ENCODE measurements at regions not wholly inside any gene's neighbourhood (a gene's known extent, or its start where the extent isn't known, plus 50 kb on each side); places are given as distances from the start of the nearest gene placed in this dataset.

DNA sequence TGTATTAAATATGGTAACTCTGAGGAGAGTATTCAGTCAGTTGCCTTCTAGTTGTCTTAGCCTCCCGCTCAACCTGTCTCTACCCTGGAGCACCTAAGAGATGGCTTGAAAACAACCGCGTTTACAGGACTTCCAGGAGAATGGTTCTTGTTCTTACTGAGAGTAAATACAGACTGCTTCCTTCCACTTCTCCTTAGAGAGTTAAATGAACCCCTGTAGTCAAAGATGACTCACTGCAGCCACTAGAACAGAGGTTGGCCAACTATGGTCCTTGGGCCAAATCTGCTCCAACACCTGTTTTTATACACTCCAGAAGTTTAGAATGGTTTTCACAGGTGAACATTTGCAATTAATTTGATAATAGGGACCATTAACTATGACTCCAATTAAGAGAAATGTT, 60.1 kb upstream of the ASB17 start:
- TF ChIP-seq MAX (IDR thresholded peaks at IDR 0.05), result no peak
- no peak for TF ChIP-seq USF1 (IDR thresholded peaks at IDR 0.05)
- TF ChIP-seq FOXM1 (IDR thresholded peaks at IDR 0.05; ENCODE audit: borderline replicate concordance, low read depth), result no peak
- TF ChIP-seq RAD21 (IDR thresholded peaks at IDR 0.05; ENCODE audit: low read depth), result no peak
- no peak for TF ChIP-seq TAF1 (IDR thresholded peaks at IDR 0.05; ENCODE audit: low read depth)
- TF ChIP-seq EGR1 (IDR thresholded peaks at IDR 0.05), result no peak
- TF ChIP-seq ZBTB7A (IDR thresholded peaks at IDR 0.05; ENCODE audit: low read depth), result no peak
- no peak for TF ChIP-seq TEAD4 (IDR thresholded peaks at IDR 0.05)
- no peak for TF ChIP-seq NFIC (IDR thresholded peaks at IDR 0.05)
- no peak for TF ChIP-seq EP300 (IDR thresholded peaks at IDR 0.05; ENCODE audit: borderline replicate concordance)

- TF ChIP-seq ZBTB7A (IDR thresholded peaks at IDR 0.05; ENCODE audit: low read depth) (no peak), USF1 (IDR thresholded peaks at IDR 0.05) (no peak), EGR1 (IDR thresholded peaks at IDR 0.05) (no peak), RAD21 (IDR thresholded peaks at IDR 0.05; ENCODE audit: low read depth) (no peak), TEAD4 (IDR thresholded peaks at IDR 0.05) (no peak), TCF12 (IDR thresholded peaks at IDR 0.05; ENCODE audit: low read depth) (no peak), MAX (IDR thresholded peaks at IDR 0.05) (no peak), TAF1 (IDR thresholded peaks at IDR 0.05; ENCODE audit: low read depth) (no peak), EP300 (IDR thresholded peaks at IDR 0.05; ENCODE audit: borderline replicate concordance) (no peak), CREB1 (IDR thresholded peaks at IDR 0.05; ENCODE audit: low read depth) (no peak), CEBPB (IDR thresholded peaks at IDR 0.05) (no peak), YY1 (IDR thresholded peaks at IDR 0.05; ENCODE audit: low read depth) (no peak), FOXM1 (IDR thresholded peaks at IDR 0.05; ENCODE audit: borderline replicate concordance, low read depth) (no peak), NFIC (IDR thresholded peaks at IDR 0.05) (no peak)
- TF ChIP-seq, protein P1, sequence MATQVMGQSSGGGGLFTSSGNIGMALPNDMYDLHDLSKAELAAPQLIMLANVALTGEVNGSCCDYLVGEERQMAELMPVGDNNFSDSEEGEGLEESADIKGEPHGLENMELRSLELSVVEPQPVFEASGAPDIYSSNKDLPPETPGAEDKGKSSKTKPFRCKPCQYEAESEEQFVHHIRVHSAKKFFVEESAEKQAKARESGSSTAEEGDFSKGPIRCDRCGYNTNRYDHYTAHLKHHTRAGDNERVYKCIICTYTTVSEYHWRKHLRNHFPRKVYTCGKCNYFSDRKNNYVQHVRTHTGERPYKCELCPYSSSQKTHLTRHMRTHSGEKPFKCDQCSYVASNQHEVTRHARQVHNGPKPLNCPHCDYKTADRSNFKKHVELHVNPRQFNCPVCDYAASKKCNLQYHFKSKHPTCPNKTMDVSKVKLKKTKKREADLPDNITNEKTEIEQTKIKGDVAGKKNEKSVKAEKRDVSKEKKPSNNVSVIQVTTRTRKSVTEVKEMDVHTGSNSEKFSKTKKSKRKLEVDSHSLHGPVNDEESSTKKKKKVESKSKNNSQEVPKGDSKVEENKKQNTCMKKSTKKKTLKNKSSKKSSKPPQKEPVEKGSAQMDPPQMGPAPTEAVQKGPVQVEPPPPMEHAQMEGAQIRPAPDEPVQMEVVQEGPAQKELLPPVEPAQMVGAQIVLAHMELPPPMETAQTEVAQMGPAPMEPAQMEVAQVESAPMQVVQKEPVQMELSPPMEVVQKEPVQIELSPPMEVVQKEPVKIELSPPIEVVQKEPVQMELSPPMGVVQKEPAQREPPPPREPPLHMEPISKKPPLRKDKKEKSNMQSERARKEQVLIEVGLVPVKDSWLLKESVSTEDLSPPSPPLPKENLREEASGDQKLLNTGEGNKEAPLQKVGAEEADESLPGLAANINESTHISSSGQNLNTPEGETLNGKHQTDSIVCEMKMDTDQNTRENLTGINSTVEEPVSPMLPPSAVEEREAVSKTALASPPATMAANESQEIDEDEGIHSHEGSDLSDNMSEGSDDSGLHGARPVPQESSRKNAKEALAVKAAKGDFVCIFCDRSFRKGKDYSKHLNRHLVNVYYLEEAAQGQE (IDR thresholded peaks at IDR 0.05; ENCODE audit: low read depth), result no peak
Measured at GRCh38 chr1:75993661-75994060, 61.5 kb upstream of the ASB17 start.

DNA sequence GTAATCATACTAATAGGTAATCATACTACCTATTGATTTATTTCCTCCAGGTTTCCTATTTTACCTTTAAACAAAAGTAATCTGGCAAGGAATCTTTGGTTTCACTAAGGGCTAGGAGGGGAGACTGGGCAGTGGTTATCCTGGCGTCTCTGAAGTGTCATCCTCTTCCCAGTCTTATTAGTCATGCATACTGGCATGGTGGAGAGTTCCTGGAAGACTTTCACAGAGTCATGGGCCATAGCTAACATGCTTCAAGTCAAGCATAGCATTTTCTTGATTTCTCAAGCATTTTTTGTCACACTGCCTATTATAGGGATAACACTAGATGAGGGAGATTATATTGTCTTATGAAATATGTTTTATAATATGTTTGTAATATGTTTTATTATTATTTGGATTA, 64.0 kb upstream of the ASB17 start:
- no peak for TF ChIP-seq TAF1 (IDR thresholded peaks at IDR 0.05; ENCODE audit: low read depth)
- no peak for TF ChIP-seq EGR1 (IDR thresholded peaks at IDR 0.05)
- no peak for TF ChIP-seq USF1 (IDR thresholded peaks at IDR 0.05)

DNA sequence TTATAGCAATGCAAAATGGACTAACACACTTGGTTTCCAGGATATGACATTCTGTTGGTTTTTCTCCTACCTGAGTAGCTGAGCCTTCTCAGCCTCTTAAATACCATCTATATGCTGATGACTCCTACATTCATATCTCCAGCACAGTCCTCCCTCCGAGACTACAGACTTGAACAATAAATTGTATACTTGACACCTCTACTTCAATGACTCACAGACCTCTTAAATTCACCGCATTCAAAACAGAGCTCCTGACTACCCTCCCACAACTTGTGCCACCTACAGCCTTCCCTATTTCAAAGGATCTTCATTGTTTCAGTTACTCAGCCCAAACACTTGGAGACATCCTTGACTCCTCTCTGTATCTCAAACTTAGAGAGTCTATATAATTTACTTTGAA, 66.8 kb upstream of the ASB17 start:
- no peak for TF ChIP-seq EGR1 (IDR thresholded peaks at IDR 0.05)
- no peak for TF ChIP-seq RAD21 (IDR thresholded peaks at IDR 0.05; ENCODE audit: low read depth)
- no peak for TF ChIP-seq FOXM1 (IDR thresholded peaks at IDR 0.05; ENCODE audit: borderline replicate concordance, low read depth)
- TF ChIP-seq CEBPB (IDR thresholded peaks at IDR 0.05), result no peak
- TF ChIP-seq NFIC (IDR thresholded peaks at IDR 0.05), result no peak
- no peak for TF ChIP-seq TEAD4 (IDR thresholded peaks at IDR 0.05)
- no peak for TF ChIP-seq EP300 (IDR thresholded peaks at IDR 0.05; ENCODE audit: borderline replicate concordance)
- TF ChIP-seq ZBTB7A (IDR thresholded peaks at IDR 0.05; ENCODE audit: low read depth), result no peak
- no peak for TF ChIP-seq TAF1 (IDR thresholded peaks at IDR 0.05; ENCODE audit: low read depth)
- TF ChIP-seq MAX (IDR thresholded peaks at IDR 0.05), result no peak
- TF ChIP-seq, protein P1 (IDR thresholded peaks at IDR 0.05; ENCODE audit: low read depth), result no peak
- no peak for TF ChIP-seq TCF12 (IDR thresholded peaks at IDR 0.05; ENCODE audit: low read depth)
- no peak for TF ChIP-seq CREB1 (IDR thresholded peaks at IDR 0.05; ENCODE audit: low read depth)
- no peak for TF ChIP-seq USF1 (IDR thresholded peaks at IDR 0.05)
- no peak for TF ChIP-seq YY1 (IDR thresholded peaks at IDR 0.05; ENCODE audit: low read depth)

DNA sequence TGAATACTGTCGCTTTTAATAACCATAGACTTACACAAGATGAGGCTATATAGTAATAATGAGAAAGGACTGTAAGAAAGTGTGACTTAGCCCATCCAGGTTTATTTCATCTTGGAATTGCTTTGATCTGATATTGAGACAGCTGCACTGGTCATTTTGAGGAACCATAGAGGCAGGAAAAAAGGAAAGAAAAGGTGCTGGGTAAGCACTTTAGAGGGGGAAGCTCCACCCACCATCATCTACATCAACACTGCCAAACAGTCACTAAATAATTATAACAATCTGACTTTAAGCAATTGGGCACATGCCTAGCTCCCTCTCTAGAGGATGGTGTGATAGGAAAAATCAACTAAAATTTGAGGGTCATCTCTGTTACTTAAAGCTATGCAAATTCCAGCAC, 70.6 kb upstream of the ST6GALNAC3 start:
- TF ChIP-seq, protein P1 (IDR thresholded peaks at IDR 0.05; ENCODE audit: low read depth), result no peak
- TF ChIP-seq ZBTB7A (IDR thresholded peaks at IDR 0.05; ENCODE audit: low read depth) (no peak), CEBPB (IDR thresholded peaks at IDR 0.05) (no peak), MAX (IDR thresholded peaks at IDR 0.05) (no peak), USF1 (IDR thresholded peaks at IDR 0.05) (no peak), TEAD4 (IDR thresholded peaks at IDR 0.05) (no peak), NFIC (IDR thresholded peaks at IDR 0.05) (no peak), CREB1 (IDR thresholded peaks at IDR 0.05; ENCODE audit: low read depth) (no peak), YY1 (IDR thresholded peaks at IDR 0.05; ENCODE audit: low read depth) (no peak), EP300 (IDR thresholded peaks at IDR 0.05; ENCODE audit: borderline replicate concordance) (no peak), TCF12 (IDR thresholded peaks at IDR 0.05; ENCODE audit: low read depth) (no peak), RAD21 (IDR thresholded peaks at IDR 0.05; ENCODE audit: low read depth) (no peak)
